Adipocyte (in vitro differentiated cells): ENCODE measurements at regions not wholly inside any gene's neighbourhood (a gene's known extent, or its start where the extent isn't known, plus 50 kb on each side); places are given as distances from the start of the nearest gene placed in this dataset.
"Not testable (repeated sequence)": the region's sequence is repeated elsewhere in the genome, so short reads cannot be mapped to it uniquely, and the experiment has no call there.

Experiments used
- DNase-seq: peaks from one replicate; pipeline ENCODE4 v3.0.0-alpha.2; 2015; ENCODE audit warnings: low read depth
- H3K27me3 ChIP-seq: replicated peaks from 2 replicates; pipeline ENCODE4 v1.7.0; 2013; ENCODE audit warnings: mild to moderate bottlenecking, low read length, moderate library complexity; ENCODE audit not compliant: control insufficient read depth, insufficient read depth
- H3K36me3 ChIP-seq: 2 replicates; pipeline ENCODE4 v1.7.0; 2013; ENCODE audit warnings: low read length, mild to moderate bottlenecking, moderate library complexity; ENCODE audit not compliant: control insufficient read depth, insufficient read depth, severe bottlenecking
- H3K4me1 ChIP-seq: 2 replicates; pipeline ENCODE4 v1.7.0; 2013; ENCODE audit warnings: mild to moderate bottlenecking, low read length, moderate library complexity; ENCODE audit not compliant: control insufficient read depth, insufficient read depth
- H3K4me3 ChIP-seq: 2 replicates; pipeline ENCODE4 v1.7.0; 2013; ENCODE audit warnings: mild to moderate bottlenecking, low read length, moderate library complexity
- H3K9ac ChIP-seq: 2 replicates; pipeline ENCODE4 v1.7.0; 2013; ENCODE audit warnings: mild to moderate bottlenecking, low read length, moderate library complexity
- H3K9me3 ChIP-seq: 2 replicates; pipeline ENCODE4 v1.7.0; 2013; ENCODE audit warnings: mild to moderate bottlenecking, low read length, moderate library complexity; ENCODE audit not compliant: control insufficient read depth

- H3K9me3 ChIP-seq, result no peaks in the 10 kb centered on the region
- no peaks in the 10 kb centered on the region for H3K36me3 ChIP-seq
- H3K27me3 ChIP-seq, result no peaks in the 10 kb centered on the region
- H3K4me1 ChIP-seq, result no peaks in the 10 kb centered on the region
- H3K4me3 ChIP-seq, result no peak overlapping the region
- no peak overlapping the region for H3K9ac ChIP-seq
- no peak for DNase-seq
Observed at GRCh38 chr4:66486068-66486467, 815.8 kb upstream of the EPHA5 start.

DNA sequence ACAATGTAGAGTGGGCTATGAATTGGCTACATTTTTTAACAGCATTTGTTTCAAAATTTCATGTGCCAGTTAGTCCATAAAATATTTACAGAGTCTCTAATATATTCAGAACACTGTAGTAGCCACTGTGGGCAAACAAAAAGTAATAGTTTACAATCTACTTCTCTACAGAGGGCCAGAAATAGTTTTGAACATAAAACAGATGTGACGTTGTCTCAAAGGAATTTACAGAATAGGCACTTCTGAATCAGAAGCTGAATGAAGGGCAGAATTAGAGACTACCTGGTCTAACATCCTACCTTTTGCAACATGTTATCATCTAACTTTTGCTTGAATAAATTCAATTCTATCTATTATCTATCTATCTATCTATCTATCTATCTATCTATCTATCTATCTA is 811.9 kb upstream of the EPHA5 start:
- Histone ChIP-seq H3K4me1 (no peaks in the 10 kb centered on the region), H3K27me3 (no peaks in the 10 kb centered on the region), H3K9ac (no peak overlapping the region), H3K4me3 (no peak overlapping the region), H3K36me3 (no peaks in the 10 kb centered on the region), H3K9me3 (no peaks in the 10 kb centered on the region)
- no peak for DNase-seq

DNA sequence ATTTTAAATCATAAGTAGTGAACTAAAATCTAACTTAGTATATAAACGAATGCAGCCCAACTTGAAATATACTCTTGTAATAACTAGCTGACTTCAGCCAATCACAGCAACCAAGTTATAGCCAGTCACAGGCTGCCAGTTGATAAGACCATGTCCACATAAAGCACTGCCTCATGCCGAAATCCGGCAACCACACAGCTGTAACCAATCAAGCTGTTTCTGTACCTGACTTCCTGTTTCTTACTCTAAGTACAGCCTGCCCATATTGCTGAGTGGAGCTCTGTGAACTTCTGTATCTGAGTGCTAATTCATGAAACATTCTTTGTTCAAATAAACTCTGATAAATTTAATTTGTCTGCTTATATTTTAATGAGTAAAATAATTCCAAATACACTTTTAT is 805.3 kb upstream of the EPHA5 start:
- H3K36me3 ChIP-seq, result no peaks in the 10 kb centered on the region
- no peak for DNase-seq
- H3K4me3 ChIP-seq, result no peak overlapping the region
- H3K9ac ChIP-seq, result no peak overlapping the region
- no peaks in the 10 kb centered on the region for H3K9me3 ChIP-seq
- no peaks in the 10 kb centered on the region for H3K4me1 ChIP-seq
- no peaks in the 10 kb centered on the region for H3K27me3 ChIP-seq

DNA sequence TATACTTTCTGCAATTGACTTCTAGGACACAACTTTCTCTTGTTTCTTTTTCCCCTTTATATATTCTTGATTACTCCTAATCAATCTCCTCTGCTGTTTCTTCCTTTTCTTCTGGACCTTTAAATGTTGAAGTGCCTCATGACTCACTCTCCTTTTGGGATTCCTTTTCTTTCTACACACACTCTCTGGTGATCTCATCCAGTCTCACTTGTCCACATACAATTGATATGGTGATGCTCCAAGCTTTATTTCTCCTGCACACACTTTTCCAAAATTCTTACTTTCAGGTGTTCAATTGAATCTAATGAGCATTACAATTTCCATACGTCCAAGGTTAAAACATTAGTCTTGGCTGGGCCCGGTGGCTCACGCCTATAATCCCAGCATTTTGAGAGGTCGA is 794.8 kb upstream of the EPHA5 start:
- Histone ChIP-seq H3K36me3 (no peaks in the 10 kb centered on the region), H3K9me3 (no peaks in the 10 kb centered on the region), H3K4me1 (no peaks in the 10 kb centered on the region), H3K27me3 (no peaks in the 10 kb centered on the region), H3K4me3 (no peak overlapping the region), H3K9ac (no peak overlapping the region)
- peak; percentile 21 for DNase-seq

- not testable (repeated sequence) for H3K4me3 ChIP-seq, H3K9me3 ChIP-seq, H3K27me3 ChIP-seq, H3K9ac ChIP-seq, DNase-seq, H3K36me3 ChIP-seq, H3K4me1 ChIP-seq
Observed at GRCh38 chr4:66462890-66463289, 792.6 kb upstream of the EPHA5 start.

DNA sequence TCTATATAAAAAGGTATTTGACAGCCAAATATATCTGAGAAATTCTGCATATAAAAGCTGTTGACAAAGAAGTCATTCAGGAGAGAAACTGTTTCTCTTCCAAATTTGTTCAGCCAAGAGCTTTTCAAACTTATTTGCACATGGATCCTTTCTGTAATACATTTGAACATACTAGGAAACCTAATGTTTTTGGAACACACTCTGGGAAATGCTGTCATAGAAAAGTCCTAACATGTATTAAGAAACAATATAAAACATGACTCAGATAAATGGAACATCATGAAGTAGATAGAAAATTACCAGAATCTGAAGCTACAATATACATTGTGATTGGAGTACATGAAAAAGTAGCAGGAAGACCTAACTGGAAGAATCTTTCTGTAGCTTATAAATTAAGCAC is 781.5 kb upstream of the EPHA5 start:
- H3K27me3 ChIP-seq, result no peaks in the 10 kb centered on the region
- no peaks in the 10 kb centered on the region for H3K9me3 ChIP-seq
- H3K4me1 ChIP-seq, result no peaks in the 10 kb centered on the region
- H3K36me3 ChIP-seq, result no peaks in the 10 kb centered on the region
- no peak overlapping the region for H3K4me3 ChIP-seq
- H3K9ac ChIP-seq, result no peak overlapping the region
- DNase-seq, result no peak

DNA sequence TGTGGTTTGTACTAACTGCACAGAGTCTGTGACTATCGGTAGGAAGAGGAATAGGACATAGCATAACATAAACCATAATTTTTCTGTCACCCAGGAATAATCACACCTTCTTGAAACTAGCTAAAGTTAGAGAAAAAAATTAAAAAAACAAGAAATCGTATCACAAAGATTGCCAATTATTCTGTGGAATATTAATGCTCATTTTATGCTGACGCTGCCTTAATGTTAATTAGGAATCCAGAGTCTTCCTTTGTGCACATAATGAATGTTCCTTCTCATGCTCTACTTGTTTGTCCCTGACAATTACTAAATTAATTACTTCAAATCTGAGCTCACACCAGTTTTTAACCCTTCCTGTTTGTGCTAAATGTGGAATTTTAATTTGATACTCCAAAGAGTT is 772.7 kb upstream of the EPHA5 start:
- no peaks in the 10 kb centered on the region for H3K4me1 ChIP-seq
- no peak for DNase-seq
- no peaks in the 10 kb centered on the region for H3K36me3 ChIP-seq
- H3K27me3 ChIP-seq, result no peaks in the 10 kb centered on the region
- no peak overlapping the region for H3K4me3 ChIP-seq
- no peaks in the 10 kb centered on the region for H3K9me3 ChIP-seq
- no peak overlapping the region for H3K9ac ChIP-seq

DNA sequence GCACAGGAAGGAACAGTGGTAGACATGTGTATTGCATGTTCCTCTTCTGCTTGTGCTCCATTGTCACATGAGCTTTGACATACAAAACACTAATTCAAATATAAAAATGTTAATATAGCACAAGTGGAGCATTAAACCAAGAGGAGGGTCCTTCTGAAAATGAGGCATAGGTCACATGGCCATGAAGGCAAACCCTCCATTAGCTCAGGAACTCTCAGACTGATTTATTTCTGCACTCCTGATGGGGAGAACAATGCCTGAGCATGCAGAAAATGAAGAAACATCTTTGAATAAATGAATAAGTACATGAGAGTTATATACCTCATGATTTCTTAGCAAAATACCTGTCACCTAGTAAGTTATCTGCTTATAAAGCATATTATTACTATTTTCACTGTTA is 769.2 kb upstream of the EPHA5 start:
- no peak for DNase-seq
- Histone ChIP-seq H3K9ac (no peak overlapping the region), H3K36me3 (no peaks in the 10 kb centered on the region), H3K4me3 (no peak overlapping the region), H3K9me3 (no peaks in the 10 kb centered on the region), H3K27me3 (no peaks in the 10 kb centered on the region), H3K4me1 (no peaks in the 10 kb centered on the region)

- Histone ChIP-seq H3K4me3 (no peak overlapping the region), H3K9me3 (no peaks in the 10 kb centered on the region), H3K27me3 (no peaks in the 10 kb centered on the region), H3K4me1 (no peaks in the 10 kb centered on the region), H3K36me3 (no peaks in the 10 kb centered on the region), H3K9ac (no peak overlapping the region)
- no peak for DNase-seq
Observed at GRCh38 chr4:66433706-66434105, 763.4 kb upstream of the EPHA5 start.

- DNase-seq, result peak; percentile 25
- Histone ChIP-seq H3K9ac (no peak overlapping the region), H3K36me3 (no peaks in the 10 kb centered on the region), H3K9me3 (no peaks in the 10 kb centered on the region), H3K4me3 (no peak overlapping the region), H3K27me3 (no peaks in the 10 kb centered on the region), H3K4me1 (no peaks in the 10 kb centered on the region)
Observed at GRCh38 chr4:66430856-66431255, 760.6 kb upstream of the EPHA5 start.

DNA sequence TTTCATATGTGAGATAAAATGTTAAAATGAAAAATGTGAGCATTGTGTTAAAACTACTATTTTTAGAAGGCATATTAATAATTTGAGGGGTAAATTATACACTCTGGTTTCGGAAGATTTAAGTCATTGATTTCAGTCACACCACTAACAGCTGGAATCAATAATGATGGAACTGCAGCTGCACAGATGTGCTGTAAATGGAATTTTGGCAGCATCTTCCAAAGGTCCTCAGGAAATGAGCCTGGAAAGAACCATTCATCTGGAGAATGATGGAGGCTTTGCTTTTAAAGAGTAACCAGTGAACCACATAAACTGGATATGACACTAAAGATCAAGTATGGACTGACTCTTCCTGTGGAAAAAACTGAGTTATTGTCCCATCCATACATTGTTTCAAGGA is 759.0 kb upstream of the EPHA5 start:
- H3K4me1 ChIP-seq, result no peaks in the 10 kb centered on the region
- H3K9me3 ChIP-seq, result no peaks in the 10 kb centered on the region
- H3K27me3 ChIP-seq, result no peaks in the 10 kb centered on the region
- no peak overlapping the region for H3K4me3 ChIP-seq
- no peak overlapping the region for H3K9ac ChIP-seq
- no peak for DNase-seq
- H3K36me3 ChIP-seq, result no peaks in the 10 kb centered on the region

GRCh38 chr4:66416425-66416824 is 746.1 kb upstream of the EPHA5 start:
- Histone ChIP-seq H3K9me3 (no peaks in the 10 kb centered on the region), H3K9ac (no peak overlapping the region), H3K27me3 (no peaks in the 10 kb centered on the region), H3K4me1 (no peaks in the 10 kb centered on the region), H3K4me3 (no peak overlapping the region), H3K36me3 (no peaks in the 10 kb centered on the region)
- no peak for DNase-seq
